ENCODE measurements at regions not wholly inside any gene's neighbourhood (a gene's known extent, or its start where the extent isn't known, plus 50 kb on each side); places are given as distances from the start of the nearest gene placed in this dataset.

GRCh38 chr4:151582098-151582497 is 173.1 kb downstream of the FHIP1A start (continued):
- TF ChIP-seq ZBTB40 (IDR thresholded peaks at IDR 0.05), result no peak
- no peak for TF ChIP-seq ZBTB40 (CRISPR knock-in tag; IDR thresholded peaks at IDR 0.05)
- TF ChIP-seq WHSC1 (IDR thresholded peaks at IDR 0.05; ENCODE audit: low read length), result no peak
- no peak for TF ChIP-seq ZBTB7A (IDR thresholded peaks at IDR 0.05; ENCODE audit: borderline replicate concordance, control insufficient read depth, low read depth, low read length)
- no peak for TF ChIP-seq ZNF511 (CRISPR knock-in tag; IDR thresholded peaks at IDR 0.05)
- TF ChIP-seq ERF (CRISPR knock-in tag; IDR thresholded peaks at IDR 0.05), result no peak
- no peak for TF ChIP-seq MCM5 (IDR thresholded peaks at IDR 0.05; ENCODE audit: low read depth)
- no peak for TF ChIP-seq POLR2B (IDR thresholded peaks at IDR 0.05; ENCODE audit: low read depth, partially characterized antibody)
- TF ChIP-seq E2F5 (CRISPR knock-in tag; IDR thresholded peaks at IDR 0.05), result no peak
- TF ChIP-seq CBFA2T3 (IDR thresholded peaks at IDR 0.05), result no peak
